ENCODE measurements at regions not wholly inside any gene's neighbourhood (a gene's known extent, or its start where the extent isn't known, plus 50 kb on each side); places are given as distances from the start of the nearest gene placed in this dataset.

DNA sequence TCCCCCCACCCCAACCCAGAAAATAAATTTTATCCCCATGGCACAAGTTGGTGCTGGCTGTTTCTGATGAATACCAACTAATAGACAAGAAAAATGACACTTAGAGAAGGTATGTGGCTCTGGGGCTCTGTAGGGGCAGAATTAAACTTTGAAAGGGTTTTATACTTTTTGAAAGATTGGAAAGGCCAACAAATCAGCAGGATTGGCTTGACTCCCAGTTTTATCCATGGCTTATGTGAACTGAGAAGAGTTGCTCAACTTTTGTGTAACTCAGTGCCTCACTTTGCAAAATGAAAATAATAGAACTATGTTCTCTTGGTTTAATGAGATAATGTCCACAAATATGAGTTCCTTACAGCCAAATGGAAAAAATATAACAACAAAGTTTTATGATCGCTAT is 288.9 kb upstream of the KIF2A start:
- no peak for DNase-seq
- TF ChIP-seq POLR2A (IDR thresholded peaks at IDR 0.05) = no peak
- TF ChIP-seq CTCF (IDR thresholded peaks at IDR 0.05 in 4 of 5, conservative IDR thresholded peaks at IDR 0.05 in 1 of 5) = no peak
- in situ Hi-C loops (cut with MboI; ENCODE audit: low sequenced_read_pairs in 4 of 4) (no loop called here), intact Hi-C loops (cut with DNase I; ENCODE audit: low total_unique reads) (no loop called here)
- no peak overlapping the region for H3K4me3 ChIP-seq
- no peak for ATAC-seq
- no peaks in the 10 kb centered on the region for H3K27me3 ChIP-seq
- H3K36me3 ChIP-seq = no peaks in the 10 kb centered on the region
- H3K9me3 ChIP-seq = no peaks in the 10 kb centered on the region
- H3K4me1 ChIP-seq = no peaks in the 10 kb centered on the region
- H3K27ac ChIP-seq = no peak overlapping the region

DNA sequence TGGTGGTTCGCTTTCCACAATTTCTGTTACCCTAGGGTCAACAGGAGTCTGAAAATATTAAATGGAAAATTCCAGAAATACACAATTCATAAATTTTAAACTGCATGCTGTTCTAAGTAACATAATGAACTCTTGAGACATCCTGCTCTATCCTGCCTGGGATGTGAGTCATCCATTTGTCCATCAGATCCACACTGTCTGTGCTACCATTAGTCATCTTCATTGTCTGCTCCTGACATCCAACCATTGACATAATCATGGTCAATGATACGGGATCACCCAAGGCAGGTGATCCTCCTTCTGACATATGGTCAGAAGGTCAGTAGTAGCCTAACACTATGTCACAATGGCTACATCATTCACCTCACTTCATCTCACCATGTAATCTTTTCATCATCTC is 276.7 kb upstream of the KIF2A start:
- Histone ChIP-seq H3K27me3 (no peaks in the 10 kb centered on the region), H3K4me3 (no peak overlapping the region), H3K4me1 (no peaks in the 10 kb centered on the region), H3K27ac (no peak overlapping the region), H3K36me3 (no peaks in the 10 kb centered on the region), H3K9me3 (no peaks in the 10 kb centered on the region)
- TF ChIP-seq POLR2A (IDR thresholded peaks at IDR 0.05) (no peak), CTCF (IDR thresholded peaks at IDR 0.05 in 4 of 5, conservative IDR thresholded peaks at IDR 0.05 in 1 of 5) (no peak)
- intact Hi-C loops (cut with DNase I; ENCODE audit: low total_unique reads) (no loop called here), in situ Hi-C loops (cut with MboI; ENCODE audit: low sequenced_read_pairs in 4 of 4) (no loop called here)
- DNase-seq = no peak
- ATAC-seq = no peak

GRCh38 chr5:62030326-62030725 is 275.7 kb upstream of the KIF2A start:
- in situ Hi-C loops (cut with MboI; ENCODE audit: low sequenced_read_pairs in 4 of 4) = no loop called here
- H3K4me1 ChIP-seq = no peaks in the 10 kb centered on the region
- no peak overlapping the region for H3K4me3 ChIP-seq
- H3K27me3 ChIP-seq = no peaks in the 10 kb centered on the region
- DNase-seq (no peak), ATAC-seq (no peak)
- no peak overlapping the region for H3K27ac ChIP-seq
- H3K36me3 ChIP-seq = no peaks in the 10 kb centered on the region
- H3K9me3 ChIP-seq = no peaks in the 10 kb centered on the region
- intact Hi-C loops (cut with DNase I; ENCODE audit: low total_unique reads) = no loop called here
- TF ChIP-seq CTCF (IDR thresholded peaks at IDR 0.05 in 4 of 5, conservative IDR thresholded peaks at IDR 0.05 in 1 of 5) = no peak

- intact Hi-C loops (cut with DNase I; ENCODE audit: low total_unique reads) = no loop called here
- ATAC-seq (no peak), DNase-seq (no peak)
- H3K9me3 ChIP-seq = no peaks in the 10 kb centered on the region
- no peak overlapping the region for H3K4me3 ChIP-seq
- no peaks in the 10 kb centered on the region for H3K4me1 ChIP-seq
- H3K36me3 ChIP-seq = no peaks in the 10 kb centered on the region
- no peak for TF ChIP-seq CTCF (IDR thresholded peaks at IDR 0.05 in 4 of 5, conservative IDR thresholded peaks at IDR 0.05 in 1 of 5)
- no peak for TF ChIP-seq POLR2A (IDR thresholded peaks at IDR 0.05)
- no peaks in the 10 kb centered on the region for H3K27me3 ChIP-seq
- in situ Hi-C loops (cut with MboI; ENCODE audit: low sequenced_read_pairs in 4 of 4) = no loop called here
- no peak overlapping the region for H3K27ac ChIP-seq
Observed at GRCh38 chr5:62038024-62038423, 268.0 kb upstream of the KIF2A start.

DNA sequence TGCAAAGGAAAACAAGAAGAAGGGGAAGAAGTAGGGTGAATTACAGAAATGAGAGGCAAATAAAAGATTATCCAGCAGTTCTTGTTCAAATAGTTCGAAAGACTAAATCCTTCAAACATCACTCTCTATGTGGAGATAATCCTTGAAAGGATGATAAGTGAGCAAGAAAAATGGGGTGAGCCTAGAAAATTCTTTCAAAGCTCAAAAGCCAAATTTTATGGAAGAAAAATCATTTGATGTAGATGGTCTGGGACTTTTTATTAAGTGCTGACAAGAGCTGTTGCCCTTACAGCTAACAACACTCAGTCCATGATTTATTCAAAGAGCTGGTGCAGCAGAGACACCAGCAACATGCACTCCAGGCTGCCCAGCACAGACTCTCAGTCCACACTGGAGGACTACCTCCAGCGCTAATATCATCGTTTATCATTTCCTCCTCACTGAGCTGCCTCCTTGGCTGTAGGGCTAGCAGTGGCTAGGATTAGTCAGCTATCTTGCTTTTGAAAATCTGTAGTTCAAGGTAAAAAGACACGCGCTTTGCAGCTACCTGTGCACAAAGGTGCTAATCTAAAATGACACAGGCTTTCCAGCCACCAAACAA is 264.8 kb upstream of the KIF2A start:
- Histone ChIP-seq H3K27ac (no peak overlapping the region), H3K9me3 (no peaks in the 10 kb centered on the region), H3K4me3 (no peak overlapping the region), H3K4me1 (no peaks in the 10 kb centered on the region), H3K27me3 (no peaks in the 10 kb centered on the region), H3K36me3 (no peaks in the 10 kb centered on the region)
- ATAC-seq (no peak), DNase-seq (no peak)
- intact Hi-C loops (cut with DNase I; ENCODE audit: low total_unique reads) (no loop called here), in situ Hi-C loops (cut with MboI; ENCODE audit: low sequenced_read_pairs in 4 of 4) (no loop called here)
- TF ChIP-seq POLR2A (IDR thresholded peaks at IDR 0.05) (no peak), CTCF (IDR thresholded peaks at IDR 0.05 in 4 of 5, conservative IDR thresholded peaks at IDR 0.05 in 1 of 5) (no peak)

All from gastrocnemius medialis (tissue), 4 donors.